ENCODE measurements at regions not wholly inside any gene's neighbourhood (a gene's known extent, or its start where the extent isn't known, plus 50 kb on each side); places are given as distances from the start of the nearest gene placed in this dataset.

GRCh38 chr9:34826999-34827538 lies 117.1 kb upstream of the CCL21 start:
- peaks cover 19% of the 10 kb centered on the region for H3K27me3 Mint-ChIP-seq
- no peak overlapping the region for H3K27ac Mint-ChIP-seq
- H3K36me3 Mint-ChIP-seq (ENCODE audit: insufficient read depth): no peaks in the 10 kb centered on the region
- TF ChIP-seq CTCF (IDR thresholded peaks at IDR 0.05; ENCODE audit: unreplicated experiment): no peak
- no peak overlapping the region for H3K4me3 Mint-ChIP-seq (ENCODE audit: low read depth)
- H3K4me1 Mint-ChIP-seq (ENCODE audit: low read depth): no peaks in the 10 kb centered on the region
- DNase-seq (ENCODE audit: low spot score, unreplicated experiment): no peak
- no peaks in the 10 kb centered on the region for H3K9me3 Mint-ChIP-seq (ENCODE audit: low read depth)

DNA sequence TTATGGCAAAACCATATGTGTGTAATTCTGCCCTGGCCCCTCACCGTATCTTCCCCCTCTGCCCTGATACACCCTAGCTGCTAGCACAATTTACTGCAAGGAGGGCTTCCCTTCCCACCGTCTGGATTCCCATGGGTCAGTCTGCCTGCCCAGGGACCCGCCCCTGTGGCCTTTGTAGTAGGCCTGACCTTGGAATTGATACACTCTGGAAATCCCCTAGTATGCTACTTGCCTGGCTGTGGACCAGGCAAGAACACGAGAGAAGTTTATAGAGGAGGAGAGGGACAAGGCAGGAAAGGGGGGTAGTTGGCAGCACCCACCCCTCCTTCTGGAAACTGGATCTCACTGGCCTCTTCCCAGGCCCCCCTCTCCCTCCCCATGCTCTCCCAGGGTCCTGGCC lies 115.8 kb upstream of the CCL21 start:
- Mint-ChIP-seq H3K27me3 (peaks cover 24% of the 10 kb centered on the region), H3K36me3 (ENCODE audit: insufficient read depth) (no peaks in the 10 kb centered on the region), H3K9me3 (ENCODE audit: low read depth) (no peaks in the 10 kb centered on the region), H3K4me1 (ENCODE audit: low read depth) (no peaks in the 10 kb centered on the region), H3K4me3 (ENCODE audit: low read depth) (no peak overlapping the region), H3K27ac (no peak overlapping the region)
- DNase-seq (ENCODE audit: low spot score, unreplicated experiment): no peak
- no peak for TF ChIP-seq CTCF (IDR thresholded peaks at IDR 0.05; ENCODE audit: unreplicated experiment)

DNA sequence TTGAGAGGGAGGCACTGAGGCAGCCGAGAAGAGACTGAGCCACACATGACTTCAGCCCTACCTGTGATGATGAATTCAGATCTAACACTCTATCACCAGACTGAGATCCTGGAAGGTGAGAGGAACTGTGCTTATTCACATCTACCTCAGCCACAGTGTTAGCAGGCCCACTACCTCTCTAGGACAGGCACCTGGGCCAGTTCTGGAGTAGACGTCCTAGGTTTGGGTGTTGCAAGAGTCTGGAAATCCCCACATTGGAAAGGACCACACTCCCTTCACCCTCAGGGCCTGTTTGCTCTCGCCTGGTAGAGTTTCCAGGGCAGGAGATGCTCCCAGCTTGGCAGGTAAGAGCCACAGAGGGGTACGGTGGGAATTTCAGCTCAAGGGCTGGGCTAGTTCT lies 113.8 kb upstream of the CCL21 start:
- Mint-ChIP-seq H3K36me3 (ENCODE audit: insufficient read depth) (no peaks in the 10 kb centered on the region), H3K27ac (no peak overlapping the region), H3K4me3 (ENCODE audit: low read depth) (no peak overlapping the region), H3K9me3 (ENCODE audit: low read depth) (peaks cover 5% of the 10 kb centered on the region), H3K27me3 (peaks cover 24% of the 10 kb centered on the region), H3K4me1 (ENCODE audit: low read depth) (no peaks in the 10 kb centered on the region)
- no peak for TF ChIP-seq CTCF (IDR thresholded peaks at IDR 0.05; ENCODE audit: unreplicated experiment)
- DNase-seq (ENCODE audit: low spot score, unreplicated experiment): no peak

- Mint-ChIP-seq H3K4me1 (ENCODE audit: low read depth) (no peaks in the 10 kb centered on the region), H3K9me3 (ENCODE audit: low read depth) (peaks cover 9% of the 10 kb centered on the region), H3K36me3 (ENCODE audit: insufficient read depth) (no peaks in the 10 kb centered on the region), H3K27me3 (peaks cover 73% of the 10 kb centered on the region), H3K4me3 (ENCODE audit: low read depth) (no peak overlapping the region), H3K27ac (no peak overlapping the region)
- no peak for DNase-seq (ENCODE audit: low spot score, unreplicated experiment)
- no peak for TF ChIP-seq CTCF (IDR thresholded peaks at IDR 0.05; ENCODE audit: unreplicated experiment)
These were observed 100.2 kb upstream of the CCL21 start for GRCh38 chr9:34810187-34810524.

DNA sequence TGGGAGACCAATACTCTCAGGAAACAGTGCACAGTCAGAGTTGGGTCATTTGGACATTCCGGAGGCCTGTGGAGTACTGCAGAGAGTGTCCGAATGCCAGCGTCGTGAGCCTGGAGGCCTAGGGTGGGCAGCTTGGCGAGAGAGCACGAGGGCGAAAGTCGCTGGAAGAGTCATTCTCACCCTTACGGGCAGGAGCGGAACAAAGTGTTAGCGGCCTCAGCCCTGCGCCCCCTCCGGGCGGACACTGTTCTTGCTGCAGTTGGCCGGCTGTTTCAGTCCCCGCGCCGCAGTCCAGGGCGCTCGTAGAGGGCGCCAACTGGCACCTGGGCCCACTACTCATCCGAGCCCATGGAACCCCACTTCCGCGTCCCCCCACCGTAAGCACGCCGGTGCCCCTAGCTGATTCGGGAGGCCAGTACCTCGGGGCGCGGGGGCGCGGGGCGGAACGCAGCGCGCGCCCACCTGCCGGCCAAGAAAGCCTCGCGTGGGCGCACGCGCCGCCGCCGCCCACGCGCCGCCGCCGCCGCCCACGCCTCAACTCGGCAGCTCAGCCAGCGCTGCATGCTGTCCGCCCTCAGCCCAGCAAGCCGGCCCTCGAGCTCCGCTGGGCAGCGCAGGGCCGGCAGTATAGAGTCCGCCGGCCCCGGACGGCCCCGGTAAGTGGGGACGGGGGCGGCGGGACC lies 99.7 kb upstream of the CCL21 start:
- Mint-ChIP-seq H3K36me3 (ENCODE audit: insufficient read depth) (no peaks in the 10 kb centered on the region), H3K9me3 (ENCODE audit: low read depth) (peaks cover 11% of the 10 kb centered on the region), H3K27me3 (peaks cover 73% of the 10 kb centered on the region), H3K4me3 (ENCODE audit: low read depth) (peak overlapping the region; percentile 63), H3K4me1 (ENCODE audit: low read depth) (no peaks in the 10 kb centered on the region), H3K27ac (no peak overlapping the region)
- TF ChIP-seq CTCF (IDR thresholded peaks at IDR 0.05; ENCODE audit: unreplicated experiment): peak; percentile 64
- peak; percentile 23 for DNase-seq (ENCODE audit: low spot score, unreplicated experiment)

All from progenitor cell of endocrine pancreas (in vitro differentiated cells).